Liver (tissue), 8 donors: ENCODE measurements at regions not wholly inside any gene's neighbourhood (a gene's known extent, or its start where the extent isn't known, plus 50 kb on each side); places are given as distances from the start of the nearest gene placed in this dataset.
"Not testable (repeated sequence)": the region's sequence is repeated elsewhere in the genome, so short reads cannot be mapped to it uniquely, and the experiment has no call there.

Experiments
- DNase-seq: peaks from one replicate; pipeline ENCODE4 v3.0.0-alpha.2; 2017; ENCODE audit warnings: low spot score
- H3K27ac ChIP-seq, 2 donors: one replicate each; pipeline ENCODE4 v1.7.0; 2013; ENCODE audit warnings: inconsistent platforms in 2 of 2, low read length in 2 of 2, control low read depth in 1 of 2, low read depth in 1 of 2, mild to moderate bottlenecking in 1 of 2
- H3K27me3 ChIP-seq, 4 donors: one replicate each; pipeline versions ENCODE4 v1.6.1 to v1.7.0; 2013; ENCODE audit warnings: low read length in 3 of 4, inconsistent platforms in 1 of 4, mild to moderate bottlenecking in 1 of 4, moderate library complexity in 1 of 4; ENCODE audit not compliant: control insufficient read depth in 4 of 4, insufficient read depth in 4 of 4
- H3K36me3 ChIP-seq, 4 donors: one replicate each; pipeline versions ENCODE4 v1.6.1 to v1.7.0; 2013; ENCODE audit warnings: low read length in 3 of 4, mild to moderate bottlenecking in 3 of 4, low read depth in 1 of 4, moderate library complexity in 1 of 4; ENCODE audit not compliant: control insufficient read depth in 4 of 4, insufficient read depth in 3 of 4
- H3K4me1 ChIP-seq, 4 donors: one replicate each; pipeline versions ENCODE4 v1.6.1 to v1.7.0; 2013; ENCODE audit warnings: low read length in 3 of 4, mild to moderate bottlenecking in 3 of 4, moderate library complexity in 1 of 4; ENCODE audit not compliant: control insufficient read depth in 4 of 4, insufficient read depth in 4 of 4
- H3K4me3 ChIP-seq, 3 donors: one replicate each; pipeline versions ENCODE4 v1.6.1 to v1.7.0; 2013; ENCODE audit warnings: low read length in 3 of 3, control low read depth in 1 of 3, low read depth in 1 of 3, mild to moderate bottlenecking in 1 of 3
- H3K9ac ChIP-seq, 2 donors: one replicate each; pipeline ENCODE4 v1.7.0; 2013; ENCODE audit warnings: low read length in 2 of 2, mild to moderate bottlenecking in 2 of 2, moderate library complexity in 2 of 2, control low read depth in 1 of 2, low read depth in 1 of 2
- H3K9me3 ChIP-seq, 4 donors: one replicate each; pipeline versions ENCODE4 v1.6.1 to v1.7.0; 2013; ENCODE audit warnings: low read length in 3 of 4; ENCODE audit not compliant: control insufficient read depth in 4 of 4
- CTCF ChIP-seq: fragments of 150-350 bp; IDR thresholded peaks from 2 replicates; pipeline ENCODE4 v1.5.1; 2017; ENCODE audit warnings: improper control_type of control experiment, low read depth, low read length; ENCODE audit not compliant: missing input control
- EGR1 ChIP-seq, 2 donors: IDR thresholded peaks; 2 replicates each; pipeline ENCODE4 v1.6.1; 2016 to 2018; ENCODE audit warnings: antibody characterized with exemption in 2 of 2, low read depth in 2 of 2
- FOXA1 ChIP-seq: IDR thresholded peaks from 2 replicates; pipeline ENCODE4 v1.6.1; 2016; ENCODE audit warnings: antibody characterized with exemption
- GABPA ChIP-seq, 2 donors: IDR thresholded peaks in 1 of 2; conservative IDR thresholded peaks in 1 of 2; 2 replicates each; pipeline ENCODE4 v1.6.1; 2016; ENCODE audit warnings: antibody characterized with exemption in 2 of 2, mild to moderate bottlenecking in 1 of 2, moderate library complexity in 1 of 2
- HNF4A ChIP-seq, 2 donors: conservative IDR thresholded peaks; 2 replicates each; pipeline ENCODE4 v1.6.1; 2016; ENCODE audit warnings: antibody characterized with exemption in 2 of 2, mild to moderate bottlenecking in 2 of 2
- HNF4G ChIP-seq: IDR thresholded peaks from 2 replicates; pipeline ENCODE4 v1.6.1; 2016; ENCODE audit warnings: antibody characterized with exemption
- JUND ChIP-seq, 2 donors: IDR thresholded peaks; 2 replicates each; pipeline ENCODE4 v1.6.1; 2016; ENCODE audit warnings: antibody characterized with exemption in 2 of 2
- NR2F2 ChIP-seq: IDR thresholded peaks from 2 replicates; pipeline ENCODE4 v1.6.1; 2016; ENCODE audit warnings: antibody characterized with exemption
- RAD21 ChIP-seq, 2 donors: IDR thresholded peaks; 2 replicates each; pipeline ENCODE4 v1.6.1; 2016; ENCODE audit warnings: antibody characterized with exemption in 2 of 2, mild to moderate bottlenecking in 2 of 2
- RXRA ChIP-seq, 2 donors: IDR thresholded peaks; 2 replicates each; pipeline ENCODE4 v1.6.1; 2017 to 2018; ENCODE audit warnings: antibody characterized with exemption in 2 of 2, mild to moderate bottlenecking in 1 of 2
- SP1 ChIP-seq: IDR thresholded peaks from 2 replicates; pipeline ENCODE4 v1.6.1; 2018; ENCODE audit warnings: antibody characterized with exemption, mild to moderate bottlenecking
- TAF1 ChIP-seq: conservative IDR thresholded peaks from 2 replicates; pipeline ENCODE4 v1.6.1; 2016; ENCODE audit warnings: antibody characterized with exemption, mild to moderate bottlenecking
- YY1 ChIP-seq: IDR thresholded peaks from 2 replicates; pipeline ENCODE4 v1.6.1; 2016; ENCODE audit warnings: antibody characterized with exemption, mild to moderate bottlenecking
- ZBTB33 ChIP-seq: IDR thresholded peaks from 2 replicates; pipeline ENCODE4 v1.6.1; 2016; ENCODE audit warnings: antibody characterized with exemption
- WGBS: extraction: QIAGEN DNeasy Blood & Tissue Kit; methylation state at CpG from one replicate; pipeline ENCODE4 v1.1.7; 2013; 5-methylcytosine and 5-hydroxymethylcytosine counted together
- TF ChIP-seq, protein P1 (sequence below): IDR thresholded peaks from 2 replicates; pipeline ENCODE4 v1.6.1; 2016; ENCODE audit warnings: antibody characterized with exemption
- TF ChIP-seq, protein P2 (sequence below): IDR thresholded peaks from 2 replicates; pipeline ENCODE4 v1.6.1; 2016; ENCODE audit warnings: antibody characterized with exemption
- TF ChIP-seq, protein P3 (sequence below): IDR thresholded peaks from 2 replicates; pipeline ENCODE4 v1.6.1; 2016; ENCODE audit warnings: antibody characterized with exemption, mild to moderate bottlenecking
- donor health status: healthy.
- donor health status: healthy.
- donor health status: healthy.
- donor health status: healthy.
- donor health status: healthy.

DNA sequence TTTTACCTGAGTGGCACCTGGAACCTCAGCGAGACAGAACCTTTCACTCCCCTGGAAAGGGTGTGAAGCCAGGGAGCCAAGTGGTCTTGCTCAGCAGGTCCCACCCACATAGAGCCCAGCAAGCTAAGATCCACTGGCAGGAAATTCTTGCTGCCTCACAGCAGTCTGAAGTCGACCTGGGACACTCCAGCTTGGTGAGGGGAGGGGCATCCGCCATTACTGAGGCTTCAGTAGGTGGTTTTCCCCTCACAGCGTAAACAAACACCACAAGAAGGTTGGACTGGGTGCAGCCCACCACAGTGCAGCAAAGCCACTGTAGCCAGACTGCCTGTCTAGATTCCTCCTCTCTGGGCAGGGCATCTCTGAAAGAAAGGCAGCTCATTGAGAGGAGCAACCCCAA lies 134.7 kb upstream of the RSPO3 start:
- Histone ChIP-seq H3K4me1 (no peaks in the 10 kb centered on the region), H3K27me3 (no peaks in the 10 kb centered on the region), H3K4me3 (no peak overlapping the region), H3K9me3 (no peaks in the 10 kb centered on the region), H3K9ac (no peak overlapping the region), H3K27ac (no peak overlapping the region), H3K36me3 (no peaks in the 10 kb centered on the region)
- WGBS = 51% methylated on average over 4 of the region's 4 CpGs
- TF ChIP-seq HNF4A (conservative IDR thresholded peaks at IDR 0.05) = no peak
- TF ChIP-seq, protein P1, sequence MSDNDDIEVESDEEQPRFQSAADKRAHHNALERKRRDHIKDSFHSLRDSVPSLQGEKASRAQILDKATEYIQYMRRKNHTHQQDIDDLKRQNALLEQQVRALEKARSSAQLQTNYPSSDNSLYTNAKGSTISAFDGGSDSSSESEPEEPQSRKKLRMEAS = no peak
- no peak for DNase-seq

- H3K4me3 ChIP-seq, H3K4me1 ChIP-seq, H3K27me3 ChIP-seq, H3K9ac ChIP-seq, H3K27ac ChIP-seq, H3K9me3 ChIP-seq, H3K36me3 ChIP-seq, DNase-seq: not testable (repeated sequence)
- 75% methylated on average over 1 of the region's 1 CpG for WGBS
Measured at GRCh38 chr6:126988125-126988524, 130.3 kb upstream of the RSPO3 start.

GRCh38 chr6:127000631-127001030 lies 117.8 kb upstream of the RSPO3 start:
- TF ChIP-seq GABPA (IDR thresholded peaks at IDR 0.05 in 1 of 2, conservative IDR thresholded peaks at IDR 0.05 in 1 of 2) (no peak), HNF4A (conservative IDR thresholded peaks at IDR 0.05) (no peak), CTCF (no peak), FOXA1 (no peak), RAD21 (IDR thresholded peaks at IDR 0.05) (no peak), SP1 (no peak), NR2F2 (no peak), TAF1 (no peak), EGR1 (IDR thresholded peaks at IDR 0.05; ENCODE audit: low read depth in 2 of 2) (no peak), YY1 (no peak), ZBTB33 (no peak), HNF4G (no peak), RXRA (IDR thresholded peaks at IDR 0.05) (no peak), JUND (IDR thresholded peaks at IDR 0.05) (no peak)
- TF ChIP-seq, protein P1 = no peak
- TF ChIP-seq, protein P2, sequence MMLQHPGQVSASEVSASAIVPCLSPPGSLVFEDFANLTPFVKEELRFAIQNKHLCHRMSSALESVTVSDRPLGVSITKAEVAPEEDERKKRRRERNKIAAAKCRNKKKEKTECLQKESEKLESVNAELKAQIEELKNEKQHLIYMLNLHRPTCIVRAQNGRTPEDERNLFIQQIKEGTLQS = no peak
- TF ChIP-seq, protein P3, sequence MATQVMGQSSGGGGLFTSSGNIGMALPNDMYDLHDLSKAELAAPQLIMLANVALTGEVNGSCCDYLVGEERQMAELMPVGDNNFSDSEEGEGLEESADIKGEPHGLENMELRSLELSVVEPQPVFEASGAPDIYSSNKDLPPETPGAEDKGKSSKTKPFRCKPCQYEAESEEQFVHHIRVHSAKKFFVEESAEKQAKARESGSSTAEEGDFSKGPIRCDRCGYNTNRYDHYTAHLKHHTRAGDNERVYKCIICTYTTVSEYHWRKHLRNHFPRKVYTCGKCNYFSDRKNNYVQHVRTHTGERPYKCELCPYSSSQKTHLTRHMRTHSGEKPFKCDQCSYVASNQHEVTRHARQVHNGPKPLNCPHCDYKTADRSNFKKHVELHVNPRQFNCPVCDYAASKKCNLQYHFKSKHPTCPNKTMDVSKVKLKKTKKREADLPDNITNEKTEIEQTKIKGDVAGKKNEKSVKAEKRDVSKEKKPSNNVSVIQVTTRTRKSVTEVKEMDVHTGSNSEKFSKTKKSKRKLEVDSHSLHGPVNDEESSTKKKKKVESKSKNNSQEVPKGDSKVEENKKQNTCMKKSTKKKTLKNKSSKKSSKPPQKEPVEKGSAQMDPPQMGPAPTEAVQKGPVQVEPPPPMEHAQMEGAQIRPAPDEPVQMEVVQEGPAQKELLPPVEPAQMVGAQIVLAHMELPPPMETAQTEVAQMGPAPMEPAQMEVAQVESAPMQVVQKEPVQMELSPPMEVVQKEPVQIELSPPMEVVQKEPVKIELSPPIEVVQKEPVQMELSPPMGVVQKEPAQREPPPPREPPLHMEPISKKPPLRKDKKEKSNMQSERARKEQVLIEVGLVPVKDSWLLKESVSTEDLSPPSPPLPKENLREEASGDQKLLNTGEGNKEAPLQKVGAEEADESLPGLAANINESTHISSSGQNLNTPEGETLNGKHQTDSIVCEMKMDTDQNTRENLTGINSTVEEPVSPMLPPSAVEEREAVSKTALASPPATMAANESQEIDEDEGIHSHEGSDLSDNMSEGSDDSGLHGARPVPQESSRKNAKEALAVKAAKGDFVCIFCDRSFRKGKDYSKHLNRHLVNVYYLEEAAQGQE = no peak
- Histone ChIP-seq H3K36me3 (no peaks in the 10 kb centered on the region), H3K27me3 (peaks cover 0 to 11% (median 0%) of the 10 kb centered on the region in 4 donors), H3K9me3 (no peaks in the 10 kb centered on the region), H3K27ac (no peak overlapping the region), H3K4me3 (no peak overlapping the region), H3K9ac (no peak overlapping the region), H3K4me1 (no peaks in the 10 kb centered on the region)
- no peak for DNase-seq
- WGBS = 83% methylated on average over 6 of the region's 6 CpGs
